Fibroblast of gingiva (primary cell): ENCODE measurements at regions not wholly inside any gene's neighbourhood (a gene's known extent, or its start where the extent isn't known, plus 50 kb on each side); places are given as distances from the start of the nearest gene placed in this dataset.

Source experiments
- DNase-seq: peaks from one replicate; pipeline ENCODE4 v3.0.0-alpha.2; 2011; ENCODE audit warnings: low read depth

- DNase-seq, result no peak
These were observed 890.4 kb downstream of the TRIB2 start for GRCh38 chr2:13607139-13607538.

- DNase-seq, result no peak
These were observed 895.2 kb downstream of the TRIB2 start for GRCh38 chr2:13611939-13612338.

- no peak for DNase-seq
These were observed 899.3 kb downstream of the TRIB2 start for GRCh38 chr2:13616059-13616458.

- no peak for DNase-seq
These were observed 899.9 kb downstream of the TRIB2 start for GRCh38 chr2:13616616-13617015.

DNA sequence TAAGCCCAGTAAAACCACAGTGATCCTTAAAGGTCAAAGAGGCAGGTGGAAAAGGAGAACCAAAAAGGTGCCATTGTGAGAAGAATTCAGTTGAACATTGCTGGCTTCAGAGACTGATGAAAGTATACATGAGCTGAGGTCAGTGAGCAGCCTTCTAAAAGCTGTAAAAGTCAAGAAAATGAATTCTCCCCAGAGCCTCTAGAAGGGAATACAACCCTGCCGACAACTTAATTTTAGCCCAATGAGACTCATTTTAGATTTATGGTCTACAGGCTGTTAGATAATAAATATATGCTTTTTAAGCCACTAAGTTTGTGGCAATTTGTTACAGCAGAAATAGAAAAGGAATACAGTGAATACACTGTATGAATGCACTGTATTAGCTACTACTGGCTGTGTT lies 911.4 kb downstream of the TRIB2 start:
- no peak for DNase-seq

- DNase-seq, result no peak
These were observed 921.4 kb downstream of the TRIB2 start for GRCh38 chr2:13638181-13638580.

GRCh38 chr2:13649918-13650317 lies 933.2 kb downstream of the TRIB2 start:
- DNase-seq, result no peak

- DNase-seq, result no peak
These were observed 933.9 kb downstream of the TRIB2 start for GRCh38 chr2:13650586-13651180.

DNA sequence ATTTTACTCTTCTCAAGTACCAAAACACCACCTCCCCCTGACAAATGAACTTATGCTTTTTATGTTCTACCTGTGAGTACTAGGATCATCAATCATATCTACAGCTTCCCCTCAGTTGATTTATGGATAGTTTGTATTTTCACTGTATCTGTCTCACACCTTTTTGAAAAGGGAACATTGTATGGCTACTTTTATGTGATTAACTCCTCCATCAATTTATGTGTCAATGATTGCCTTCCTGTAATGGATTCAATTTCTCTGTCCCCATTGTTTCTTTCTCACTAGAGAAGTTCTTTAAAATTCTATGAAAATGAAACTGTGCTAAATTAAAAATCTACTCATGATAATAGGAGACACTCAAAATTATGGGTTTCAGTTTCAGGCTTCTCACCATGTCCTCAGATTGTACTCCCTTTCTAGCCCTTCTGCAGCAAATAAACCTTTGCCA lies 935.0 kb downstream of the TRIB2 start:
- DNase-seq, result no peak

GRCh38 chr2:13652531-13653313 lies 936.0 kb downstream of the TRIB2 start:
- DNase-seq, result peak; percentile 4

DNA sequence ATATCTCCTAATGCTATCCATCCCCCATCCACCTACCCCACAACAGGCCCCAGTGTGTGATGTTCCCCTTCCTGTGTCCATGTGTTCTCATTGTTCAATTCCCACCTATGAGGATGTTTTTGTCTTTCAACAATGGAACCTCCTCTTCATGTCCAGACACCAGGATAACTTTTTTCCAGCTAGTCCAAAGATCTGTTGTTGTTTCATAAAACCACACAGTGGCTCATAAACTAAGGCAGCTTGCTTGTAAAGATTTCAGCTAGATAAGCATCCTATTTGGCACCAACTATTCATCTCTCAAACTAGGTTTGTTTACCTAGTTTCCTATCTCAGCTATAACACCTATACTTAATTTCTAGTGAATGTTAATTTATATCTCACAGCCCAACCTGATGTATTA lies 937.7 kb downstream of the TRIB2 start:
- no peak for DNase-seq

- DNase-seq, result peak; percentile 4
These were observed 943.5 kb downstream of the TRIB2 start for GRCh38 chr2:13660231-13660630.

- DNase-seq, result peak; percentile 20
These were observed 945.3 kb downstream of the TRIB2 start for GRCh38 chr2:13662055-13662454.

DNA sequence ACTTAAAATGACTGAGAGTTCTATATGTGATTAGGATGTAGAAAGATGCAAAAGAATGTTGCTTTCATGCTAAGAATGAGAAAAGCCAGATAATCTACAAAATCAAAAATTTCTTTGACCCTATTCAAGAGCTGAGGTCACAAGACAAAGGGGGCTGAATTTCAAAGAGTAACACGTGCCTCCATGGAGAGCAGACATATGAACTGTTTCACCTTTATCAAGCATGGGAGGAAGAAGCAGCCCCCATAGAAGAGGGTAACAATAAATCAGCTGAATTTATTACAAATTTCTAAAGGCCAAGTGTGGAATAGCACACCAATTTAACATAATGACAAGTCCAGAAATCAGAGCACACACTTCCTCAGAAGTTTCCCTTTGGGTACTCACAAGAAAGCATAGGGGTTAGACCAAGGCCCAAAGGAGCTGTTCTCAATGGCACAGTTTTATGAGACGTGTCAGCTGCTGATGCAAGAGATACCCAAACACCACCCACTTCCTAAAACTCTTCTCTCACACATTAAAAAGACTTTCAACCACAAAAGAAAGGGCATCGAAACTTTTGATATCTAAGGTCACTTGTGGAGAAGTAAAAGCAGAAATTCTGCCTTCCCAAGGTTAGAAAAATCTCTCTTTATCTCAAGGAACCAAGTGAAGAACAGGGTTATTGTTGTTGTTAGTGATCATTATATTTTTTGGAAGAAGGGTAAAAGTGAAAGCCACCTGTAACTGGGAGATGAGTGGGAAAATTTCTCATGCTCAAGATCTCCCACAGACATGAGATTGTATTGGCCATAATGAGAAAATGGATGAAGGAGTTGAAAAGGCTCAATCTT lies 950.1 kb downstream of the TRIB2 start:
- no peak for DNase-seq

- DNase-seq, result no peak
These were observed 950.6 kb downstream of the TRIB2 start for GRCh38 chr2:13667415-13667757.

GRCh38 chr2:13669607-13670006 lies 952.9 kb downstream of the TRIB2 start:
- no peak for DNase-seq

DNA sequence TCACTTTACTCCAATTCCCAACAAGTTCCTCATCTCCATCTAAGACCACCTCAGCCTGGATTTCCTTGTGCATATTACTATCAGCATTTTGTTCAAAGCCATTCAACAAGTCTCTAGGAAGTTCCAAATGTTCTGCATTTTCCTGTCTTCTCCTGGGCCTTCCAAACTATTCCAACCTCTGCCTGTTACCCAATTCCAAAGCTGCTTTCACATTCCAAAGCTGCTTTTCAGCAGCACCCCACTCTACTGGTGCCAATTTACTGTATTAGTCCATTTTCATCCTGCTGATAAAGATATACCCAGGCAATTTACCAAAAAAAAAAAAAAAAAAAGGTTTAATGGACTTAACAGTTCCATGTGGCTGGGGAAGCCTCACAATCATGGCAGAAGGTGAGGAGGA lies 957.1 kb downstream of the TRIB2 start:
- peak; percentile 15 for DNase-seq

DNA sequence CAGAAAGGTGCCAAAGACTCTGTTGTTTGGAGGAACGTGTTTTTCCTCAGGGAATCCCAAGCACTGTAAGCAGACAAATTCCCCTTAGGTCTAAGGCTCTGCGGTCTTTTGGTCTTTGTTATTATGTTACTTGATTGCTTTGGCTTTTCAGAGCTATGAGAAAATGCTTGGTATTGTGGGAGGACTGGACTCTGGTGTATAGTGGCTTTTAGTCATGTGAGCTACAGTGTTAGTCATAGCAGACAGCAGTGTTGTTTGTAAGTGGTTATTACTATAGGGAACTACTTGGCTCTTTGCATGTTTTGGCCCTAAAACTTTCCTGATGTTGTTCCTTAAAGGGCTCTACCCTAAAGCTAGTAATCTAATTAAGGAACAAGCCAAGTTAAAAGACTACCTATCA lies 956.2 kb upstream of the LRATD1 start:
- peak; percentile 63 for DNase-seq

DNA sequence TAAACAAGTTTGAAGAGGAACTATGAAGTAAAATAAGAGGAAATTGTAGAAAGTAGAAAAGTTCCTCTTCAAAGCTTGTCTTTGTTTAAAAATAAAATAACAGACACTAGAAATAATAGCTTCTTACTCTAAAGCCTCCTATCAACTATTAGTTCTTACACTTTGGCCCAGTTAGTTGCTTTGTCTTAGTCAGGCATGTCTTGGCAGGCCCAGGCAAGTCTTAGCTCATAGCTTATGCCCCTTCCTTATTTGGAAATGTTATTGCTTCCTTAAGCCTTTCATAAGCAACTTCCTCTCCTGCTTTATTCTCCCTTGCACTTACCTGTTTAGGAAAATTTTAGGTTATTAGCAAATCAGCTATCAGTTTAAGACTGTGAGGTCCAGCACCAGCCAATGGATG lies 950.6 kb upstream of the LRATD1 start:
- DNase-seq, result peak; percentile 64

GRCh38 chr2:13682540-13683272 lies 949.8 kb upstream of the LRATD1 start:
- DNase-seq, result peak; percentile 80

- no peak for DNase-seq
These were observed 946.3 kb upstream of the LRATD1 start for GRCh38 chr2:13686262-13686661.

- DNase-seq, result no peak
These were observed 937.8 kb upstream of the LRATD1 start for GRCh38 chr2:13694673-13695072.
